Esophagus muscularis mucosa (tissue), 3 donors: ENCODE measurements at regions not wholly inside any gene's neighbourhood (a gene's known extent, or its start where the extent isn't known, plus 50 kb on each side); places are given as distances from the start of the nearest gene placed in this dataset.

Source experiments
- CTCF ChIP-seq, 3 experiments: fragments of 200-600 bp in 2 of 3; fragments of 450-650 bp in 1 of 3; sonication (generic) in 2 of 3; IDR thresholded peaks; one replicate each; pipeline ENCODE4 v1.5.1; 2017 to 2019; ENCODE audit warnings: antibody characterized with exemption in 3 of 3, mild to moderate bottlenecking in 2 of 3, moderate library complexity in 1 of 3
- POLR2A ChIP-seq: fragments of 450-650 bp; IDR thresholded peaks from one replicate; pipeline ENCODE4 v1.6.1; 2017; ENCODE audit warnings: antibody characterized with exemption, moderate library complexity, mild to moderate bottlenecking, low read depth

GRCh38 chr5:1962619-1963355, 80.1 kb upstream of the IRX4 start:
- no peak for TF ChIP-seq CTCF (IDR thresholded peaks at IDR 0.05)
- TF ChIP-seq POLR2A, result no peak
